Gastrocnemius medialis (tissue), 4 donors: ENCODE measurements at regions not wholly inside any gene's neighbourhood (a gene's known extent, or its start where the extent isn't known, plus 50 kb on each side); places are given as distances from the start of the nearest gene placed in this dataset.

Experiments used
- ATAC-seq, 2 donors: fragments of 150-250 bp; one replicate each; pipeline ENCODE4 v1.9.1; 2016
- DNase-seq, 2 donors: peaks; one replicate each; pipeline ENCODE4 v3.0.0-alpha.2; 2019
- H3K27ac ChIP-seq, 4 donors: fragments of 200-600 bp; sonication (generic); 1 replicate in 1 of 4; 2 replicates in 3 of 4; pipeline ENCODE4 v1.5.1; 2016 to 2018; ENCODE audit warnings: mild to moderate bottlenecking in 2 of 4, moderate library complexity in 1 of 4
- H3K27me3 ChIP-seq, 3 donors: fragments of 200-600 bp; sonication (generic) in 2 of 3; 1 replicate in 1 of 3; 2 replicates in 2 of 3; pipeline versions ENCODE4 v1.5.1 to v1.6.0; 2016 to 2019; ENCODE audit warnings: mild to moderate bottlenecking in 1 of 3, moderate library complexity in 1 of 3
- H3K36me3 ChIP-seq, 2 donors: fragments of 200-600 bp; sonication (generic) in 1 of 2; one replicate each; pipeline ENCODE4 v1.5.1; 2017 to 2018
- H3K4me1 ChIP-seq, 2 donors: fragments of 200-600 bp; sonication (generic) in 1 of 2; one replicate each; pipeline ENCODE4 v1.5.1; 2016 to 2017; ENCODE audit warnings: mild to moderate bottlenecking in 2 of 2
- H3K4me3 ChIP-seq, 4 donors: fragments of 200-600 bp; sonication (generic) in 3 of 4; 1 replicate in 1 of 4; 2 replicates in 3 of 4; pipeline ENCODE4 v1.5.1; 2016 to 2019; ENCODE audit warnings: mild to moderate bottlenecking in 2 of 4
- H3K9me3 ChIP-seq, 3 donors: fragments of 200-600 bp; sonication (generic) in 2 of 3; 1 replicate in 1 of 3; 2 replicates in 2 of 3; pipeline ENCODE4 v1.5.1; 2016 to 2019
- POLR2A ChIP-seq, 2 donors: fragments of 450-650 bp; IDR thresholded peaks; one replicate each; pipeline ENCODE4 v1.6.1; 2017; ENCODE audit warnings: antibody characterized with exemption in 2 of 2, mild to moderate bottlenecking in 2 of 2, moderate library complexity in 2 of 2
- in situ Hi-C, 4 donors: fragments of 200-750 bp; cut with MboI; loops; one replicate each; pipeline versions ENCODE4 v1.15.0 to v1.8.0; 2017; ENCODE audit warnings: low sequenced_read_pairs in 4 of 4
- intact Hi-C: fragments of 100-400 bp; cut with DNase I; formaldehyde crosslinking; loops from one replicate; pipeline ENCODE4 v1.15.1; 2023; ENCODE audit warnings: low total_unique reads
- TF ChIP-seq, protein P1 (sequence below), 5 experiments: fragments of 450-650 bp in 3 of 5; fragments of 200-600 bp in 2 of 5; sonication (generic) in 2 of 5; IDR thresholded peaks in 4 of 5; conservative IDR thresholded peaks in 1 of 5; 1 replicate in 4 of 5; 2 replicates in 1 of 5; pipeline ENCODE4 v1.5.1; 2016 to 2019; ENCODE audit warnings: antibody characterized with exemption in 5 of 5, mild to moderate bottlenecking in 3 of 5, moderate library complexity in 3 of 5

DNA sequence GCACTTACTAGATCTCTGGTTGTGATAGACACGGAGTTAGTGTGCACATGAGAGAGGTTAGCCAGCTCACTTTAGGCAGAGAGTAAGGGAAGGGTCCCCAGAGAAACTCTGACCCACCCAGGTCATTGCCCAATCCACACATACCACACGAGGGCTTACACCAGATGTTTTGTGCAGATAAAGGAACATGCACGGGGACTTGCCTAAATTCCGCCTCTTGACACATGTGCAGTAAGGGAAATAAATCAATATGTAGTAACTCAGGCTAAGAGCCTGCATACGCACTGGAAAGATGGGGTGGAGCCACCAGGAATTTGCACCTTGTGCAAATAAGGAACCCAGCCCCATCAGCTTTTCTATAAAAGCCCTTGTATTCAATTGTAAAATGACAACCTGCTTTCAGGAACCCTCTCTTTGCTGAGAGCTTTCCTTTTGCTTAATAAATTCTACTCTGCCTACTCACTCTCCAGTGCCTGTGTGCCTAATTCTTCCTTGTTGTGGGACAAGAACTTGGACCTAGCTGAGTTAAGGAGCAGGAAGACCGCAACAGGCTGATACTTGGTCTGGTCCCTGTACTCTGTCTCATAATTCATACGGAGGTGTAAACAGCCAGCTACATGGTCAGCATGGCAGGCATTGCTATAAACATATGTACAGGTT, 120.2 kb downstream of the EMP1 start:
- in situ Hi-C loops = no loop called here
- H3K4me3 ChIP-seq = no peak overlapping the region
- no peaks in the 10 kb centered on the region for H3K36me3 ChIP-seq
- DNase-seq = no peak
- no peaks in the 10 kb centered on the region for H3K4me1 ChIP-seq
- intact Hi-C loops = no loop called here
- no peaks in the 10 kb centered on the region for H3K27me3 ChIP-seq
- H3K27ac ChIP-seq = no peak overlapping the region
- no peak for ATAC-seq
- TF ChIP-seq POLR2A (IDR thresholded peaks at IDR 0.05) = no peak
- TF ChIP-seq, protein P1, sequence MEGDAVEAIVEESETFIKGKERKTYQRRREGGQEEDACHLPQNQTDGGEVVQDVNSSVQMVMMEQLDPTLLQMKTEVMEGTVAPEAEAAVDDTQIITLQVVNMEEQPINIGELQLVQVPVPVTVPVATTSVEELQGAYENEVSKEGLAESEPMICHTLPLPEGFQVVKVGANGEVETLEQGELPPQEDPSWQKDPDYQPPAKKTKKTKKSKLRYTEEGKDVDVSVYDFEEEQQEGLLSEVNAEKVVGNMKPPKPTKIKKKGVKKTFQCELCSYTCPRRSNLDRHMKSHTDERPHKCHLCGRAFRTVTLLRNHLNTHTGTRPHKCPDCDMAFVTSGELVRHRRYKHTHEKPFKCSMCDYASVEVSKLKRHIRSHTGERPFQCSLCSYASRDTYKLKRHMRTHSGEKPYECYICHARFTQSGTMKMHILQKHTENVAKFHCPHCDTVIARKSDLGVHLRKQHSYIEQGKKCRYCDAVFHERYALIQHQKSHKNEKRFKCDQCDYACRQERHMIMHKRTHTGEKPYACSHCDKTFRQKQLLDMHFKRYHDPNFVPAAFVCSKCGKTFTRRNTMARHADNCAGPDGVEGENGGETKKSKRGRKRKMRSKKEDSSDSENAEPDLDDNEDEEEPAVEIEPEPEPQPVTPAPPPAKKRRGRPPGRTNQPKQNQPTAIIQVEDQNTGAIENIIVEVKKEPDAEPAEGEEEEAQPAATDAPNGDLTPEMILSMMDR (IDR thresholded peaks at IDR 0.05 in 4 of 5, conservative IDR thresholded peaks at IDR 0.05 in 1 of 5) = no peak
- H3K9me3 ChIP-seq = peaks cover 0 to 9% (median 0%) of the 10 kb centered on the region in 3 donors

DNA sequence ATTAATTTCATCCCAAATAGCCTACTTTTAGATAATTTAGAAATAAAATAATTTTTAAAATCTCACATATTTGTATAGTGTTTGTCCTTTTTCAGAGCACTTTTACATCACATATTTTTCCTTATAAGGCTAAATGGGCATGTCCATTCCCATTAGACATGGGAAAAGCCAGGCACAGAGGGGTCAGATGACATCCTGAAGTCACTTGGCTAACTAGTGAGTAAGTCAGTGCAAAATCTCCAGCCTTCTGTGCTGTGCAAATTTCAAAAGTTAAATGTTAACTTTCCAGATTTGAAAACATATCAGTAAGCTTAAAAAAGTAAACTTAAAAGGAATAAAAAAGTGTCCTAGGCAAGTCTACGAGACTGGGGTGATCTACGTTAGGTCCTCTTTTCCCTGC, 117.4 kb downstream of the EMP1 start:
- ATAC-seq (no peak), DNase-seq (no peak)
- TF ChIP-seq POLR2A (IDR thresholded peaks at IDR 0.05) = no peak
- TF ChIP-seq, protein P1 (IDR thresholded peaks at IDR 0.05 in 4 of 5, conservative IDR thresholded peaks at IDR 0.05 in 1 of 5) = no peak
- Histone ChIP-seq H3K9me3 (peaks cover 0 to 9% (median 0%) of the 10 kb centered on the region in 3 donors), H3K4me3 (no peak overlapping the region), H3K36me3 (no peaks in the 10 kb centered on the region), H3K27me3 (no peaks in the 10 kb centered on the region), H3K27ac (no peak overlapping the region), H3K4me1 (no peaks in the 10 kb centered on the region)
- intact Hi-C loops (no loop called here), in situ Hi-C loops (no loop called here)

DNA sequence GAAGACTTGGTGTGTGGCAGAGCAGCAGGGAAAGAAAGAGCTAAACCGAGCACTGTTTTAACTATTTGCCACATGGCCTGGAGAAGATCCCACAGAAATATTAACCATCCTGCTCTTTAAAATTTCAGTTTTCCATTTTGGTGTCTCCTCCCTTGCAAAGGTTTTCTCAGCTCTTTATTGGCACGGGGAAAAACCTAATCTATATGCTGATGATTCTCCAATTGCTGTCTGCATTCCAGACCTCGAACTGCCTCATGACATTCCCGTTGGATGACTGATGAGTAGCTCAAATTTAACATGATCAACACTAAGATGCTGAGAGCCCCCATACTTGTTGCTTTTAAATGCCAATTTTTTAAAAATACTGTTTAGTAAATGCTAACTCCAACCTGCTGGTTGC, 115.0 kb downstream of the EMP1 start:
- intact Hi-C loops (no loop called here), in situ Hi-C loops (no loop called here)
- Histone ChIP-seq H3K9me3 (peaks cover 0 to 5% (median 0%) of the 10 kb centered on the region in 3 donors), H3K4me3 (no peak overlapping the region), H3K4me1 (no peaks in the 10 kb centered on the region), H3K36me3 (no peaks in the 10 kb centered on the region), H3K27ac (no peak overlapping the region), H3K27me3 (no peaks in the 10 kb centered on the region)
- TF ChIP-seq, protein P1 (IDR thresholded peaks at IDR 0.05 in 4 of 5, conservative IDR thresholded peaks at IDR 0.05 in 1 of 5) = no peak
- TF ChIP-seq POLR2A (IDR thresholded peaks at IDR 0.05) = no peak
- DNase-seq (no peak), ATAC-seq (no peak)

DNA sequence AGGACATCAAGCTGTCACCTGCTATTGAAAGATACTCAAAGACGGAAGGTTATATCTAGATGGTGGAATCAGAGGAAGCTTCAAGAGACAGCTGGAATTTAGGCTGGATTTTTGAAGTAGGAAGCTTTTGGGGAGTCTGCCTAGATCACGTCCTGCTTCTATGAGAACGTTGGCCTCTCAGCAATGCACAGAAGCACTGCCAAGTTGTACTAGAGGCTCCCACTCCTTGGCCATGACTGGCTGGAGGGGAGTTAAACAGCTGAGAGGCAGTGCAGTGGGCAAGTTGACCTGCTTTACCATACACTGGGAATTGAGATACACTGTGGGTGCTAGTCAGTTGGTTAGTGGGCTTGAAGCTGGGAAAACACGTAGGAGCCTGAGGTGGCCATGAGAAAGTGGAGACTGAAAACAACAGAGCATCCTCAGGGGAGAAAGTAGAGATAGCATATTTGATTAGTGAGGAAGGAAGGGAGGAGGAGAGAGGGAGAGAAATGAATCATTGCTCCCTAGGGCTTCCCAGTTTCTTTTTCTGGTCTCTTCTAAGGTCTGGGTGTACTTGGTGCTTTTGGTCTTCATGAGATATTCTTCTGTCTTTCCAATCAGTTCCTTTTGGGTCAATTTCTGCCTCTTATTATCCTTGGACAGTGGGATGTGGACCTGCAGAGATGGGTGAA, 110.8 kb downstream of the EMP1 start:
- in situ Hi-C loops (no loop called here), intact Hi-C loops (no loop called here)
- TF ChIP-seq, protein P1 (IDR thresholded peaks at IDR 0.05 in 4 of 5, conservative IDR thresholded peaks at IDR 0.05 in 1 of 5) = no peak
- no peak for TF ChIP-seq POLR2A (IDR thresholded peaks at IDR 0.05)
- no peak overlapping the region for H3K27ac ChIP-seq
- H3K4me3 ChIP-seq = no peak overlapping the region
- ATAC-seq (no peak), DNase-seq (no peak)
- no peaks in the 10 kb centered on the region for H3K9me3 ChIP-seq
- H3K4me1 ChIP-seq = no peaks in the 10 kb centered on the region
- H3K27me3 ChIP-seq = no peaks in the 10 kb centered on the region
- no peaks in the 10 kb centered on the region for H3K36me3 ChIP-seq
